Muscle of leg (tissue), 3 donors: ENCODE measurements at regions not wholly inside any gene's neighbourhood (a gene's known extent, or its start where the extent isn't known, plus 50 kb on each side); places are given as distances from the start of the nearest gene placed in this dataset.
"Not testable (repeated sequence)": the region's sequence is repeated elsewhere in the genome, so short reads cannot be mapped to it uniquely, and the experiment has no call there.

Source experiments
- DNase-seq: peaks from one replicate; pipeline ENCODE4 v3.0.0; 2013
- H3K27ac ChIP-seq: one replicate; pipeline ENCODE4 v1.5.1; 2013; ENCODE audit warnings: mild to moderate bottlenecking, low read length, control low read depth
- H3K27me3 ChIP-seq: one replicate; pipeline ENCODE4 v1.6.1; 2013; ENCODE audit warnings: low read length; ENCODE audit not compliant: control insufficient read depth, insufficient read depth
- H3K36me3 ChIP-seq: one replicate; pipeline ENCODE4 v1.6.1; 2013; ENCODE audit warnings: low read length; ENCODE audit not compliant: control insufficient read depth, insufficient read depth
- H3K4me1 ChIP-seq: one replicate; pipeline ENCODE4 v1.6.1; 2013; ENCODE audit warnings: low read length; ENCODE audit not compliant: control insufficient read depth, insufficient read depth
- H3K4me3 ChIP-seq: one replicate; pipeline ENCODE4 v1.5.1; 2013; ENCODE audit warnings: low read length, control low read depth
- H3K9me3 ChIP-seq: replicated peaks from 2 replicates; pipeline ENCODE4 v1.6.1; 2013; ENCODE audit warnings: low read depth, low read length; ENCODE audit not compliant: control insufficient read depth
- WGBS: methylation state at CpG from one replicate; pipeline ENCODE4 v1.1.5; 2013; ENCODE audit warnings: missing lambda C conversion rate; ENCODE audit not compliant: insufficient coverage; 5-methylcytosine and 5-hydroxymethylcytosine counted together

DNA sequence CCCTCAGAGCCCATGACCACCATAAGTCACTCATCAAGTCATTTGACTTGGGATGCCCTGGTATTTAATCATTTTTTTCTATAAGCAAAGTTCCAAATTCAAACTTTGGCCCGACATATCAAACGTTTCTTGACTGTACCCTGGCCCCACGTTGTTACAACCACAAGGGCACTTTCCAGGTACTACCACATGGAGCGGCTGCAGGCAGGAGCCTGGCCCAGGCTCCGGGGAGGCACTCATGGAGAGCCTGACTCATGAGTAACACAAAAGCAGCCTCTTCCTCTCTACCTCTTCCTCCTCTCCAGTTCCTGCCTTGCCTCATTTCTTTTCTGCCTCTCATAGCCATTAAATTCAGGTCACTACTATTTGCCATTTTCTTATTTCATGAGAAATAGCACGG lies 87.2 kb downstream of the CDRT15L2 start:
- H3K27ac ChIP-seq, H3K4me3 ChIP-seq, DNase-seq, H3K4me1 ChIP-seq, H3K27me3 ChIP-seq, H3K36me3 ChIP-seq, H3K9me3 ChIP-seq: not testable (repeated sequence)
- no CpG with 5 or more reads among the region's 6 CpGs for WGBS

- not testable (repeated sequence) for H3K36me3 ChIP-seq, H3K27ac ChIP-seq, H3K27me3 ChIP-seq, H3K9me3 ChIP-seq, H3K4me3 ChIP-seq, H3K4me1 ChIP-seq, DNase-seq
- WGBS, result no CpG with 5 or more reads among the region's 2 CpGs
Observed at GRCh38 chr17:20667712-20668111, 88.2 kb downstream of the CDRT15L2 start.

DNA sequence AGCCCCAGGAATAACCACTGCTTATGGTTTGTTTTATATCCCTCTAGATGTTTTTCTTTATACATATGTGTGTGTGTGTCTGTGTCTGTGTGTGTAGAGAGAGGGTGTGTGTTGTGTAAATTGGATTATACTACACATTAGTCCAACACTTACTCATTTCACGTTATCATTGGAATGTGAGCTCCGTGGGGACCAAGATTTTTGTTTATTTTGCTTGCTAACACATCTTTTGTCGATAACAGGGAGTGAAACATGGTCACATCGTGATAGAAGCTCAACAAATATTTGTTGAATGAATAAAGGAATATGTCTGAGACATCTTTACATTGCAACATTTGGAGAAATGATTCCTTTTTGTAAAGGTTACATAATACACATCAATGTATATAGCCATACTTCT lies 88.8 kb downstream of the CDRT15L2 start:
- not testable (repeated sequence) for DNase-seq, H3K4me1 ChIP-seq, H3K36me3 ChIP-seq, H3K27me3 ChIP-seq, H3K4me3 ChIP-seq, H3K27ac ChIP-seq, H3K9me3 ChIP-seq
- no CpG with 5 or more reads among the region's 4 CpGs for WGBS

DNA sequence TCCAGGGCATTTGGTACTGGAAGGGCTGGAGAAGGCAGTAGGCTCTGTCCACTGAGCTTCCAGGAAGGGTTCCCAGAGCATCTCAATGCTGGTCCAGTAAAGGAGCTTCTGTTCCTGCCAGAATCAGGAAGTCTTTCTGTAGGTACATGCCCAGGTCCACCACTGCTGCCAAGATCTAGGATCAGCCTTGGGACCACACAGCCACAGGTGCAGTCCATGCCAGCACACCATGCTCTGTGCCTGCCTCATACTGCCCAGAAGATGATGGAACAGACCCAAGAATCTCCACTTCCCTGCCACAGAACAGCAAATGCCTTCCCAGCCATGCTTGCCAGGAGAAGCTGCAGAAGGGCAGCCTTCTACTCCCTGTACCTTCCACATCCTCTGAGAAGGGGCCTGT lies 89.3 kb downstream of the CDRT15L2 start:
- not testable (repeated sequence) for H3K9me3 ChIP-seq, H3K4me3 ChIP-seq, H3K36me3 ChIP-seq, H3K27me3 ChIP-seq, DNase-seq, H3K27ac ChIP-seq, H3K4me1 ChIP-seq

GRCh38 chr17:20670506-20670905 lies 91.0 kb downstream of the CDRT15L2 start:
- DNase-seq, H3K9me3 ChIP-seq, H3K4me1 ChIP-seq, H3K36me3 ChIP-seq, H3K4me3 ChIP-seq, H3K27ac ChIP-seq, H3K27me3 ChIP-seq: not testable (repeated sequence)
- WGBS, result no CpG with 5 or more reads among the region's 3 CpGs

DNA sequence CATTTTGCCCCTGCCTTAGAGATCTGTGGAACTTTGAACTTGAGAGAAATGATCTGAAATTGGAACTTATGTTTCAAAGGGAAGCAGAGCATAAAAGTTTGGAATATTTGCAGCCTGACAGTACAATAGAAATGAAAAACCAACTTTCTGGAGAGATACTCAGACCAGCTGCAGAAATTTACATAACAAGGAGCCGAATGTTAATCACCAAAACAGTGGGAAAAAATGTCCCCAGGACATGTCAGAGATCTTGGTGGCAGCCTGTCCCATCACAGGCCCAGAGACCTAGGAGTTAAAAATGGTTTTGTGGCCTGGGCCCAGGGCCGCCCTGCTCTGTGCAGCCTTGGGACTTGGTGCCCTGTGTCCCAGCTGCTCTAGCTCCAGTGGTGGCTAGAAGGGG lies 94.8 kb downstream of the CDRT15L2 start:
- not testable (repeated sequence) for H3K36me3 ChIP-seq, DNase-seq, H3K4me1 ChIP-seq, H3K9me3 ChIP-seq, H3K4me3 ChIP-seq, H3K27ac ChIP-seq, H3K27me3 ChIP-seq
- no CpG with 5 or more reads among the region's 2 CpGs for WGBS

- WGBS, result no CpG with 5 or more reads among the region's 2 CpGs
Observed at GRCh38 chr17:20675707-20676106, 96.2 kb downstream of the CDRT15L2 start.

DNA sequence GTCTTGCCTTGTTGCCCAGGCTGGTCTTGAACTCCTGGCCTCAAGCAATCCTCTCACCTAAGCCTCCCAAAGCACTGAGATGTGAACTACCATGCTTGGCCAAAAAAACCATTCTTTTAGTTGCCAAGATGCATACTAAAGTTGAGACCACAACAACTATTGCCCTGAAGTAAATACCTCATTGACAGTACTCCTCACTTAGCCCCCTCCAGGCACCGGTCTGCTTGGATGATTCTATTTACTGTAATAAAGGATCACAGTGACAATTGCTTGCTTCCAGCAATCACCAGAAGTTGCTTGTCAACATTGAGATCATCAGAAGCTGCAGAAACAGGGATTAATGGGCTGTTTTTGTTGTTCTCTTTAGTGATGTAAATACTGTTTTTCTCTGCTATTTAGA lies 97.1 kb downstream of the CDRT15L2 start:
- not testable (repeated sequence) for H3K36me3 ChIP-seq, H3K9me3 ChIP-seq, H3K27me3 ChIP-seq, H3K4me1 ChIP-seq, H3K27ac ChIP-seq, DNase-seq, H3K4me3 ChIP-seq
- WGBS, result no CpG with 5 or more reads among the region's 1 CpG

More at GRCh38 chr17:20675707-20676106, 96.2 kb downstream of the CDRT15L2 start:
- not testable (repeated sequence) for H3K9me3 ChIP-seq, H3K4me1 ChIP-seq, H3K27ac ChIP-seq, DNase-seq, H3K27me3 ChIP-seq, H3K4me3 ChIP-seq, H3K36me3 ChIP-seq

- not testable (repeated sequence) for DNase-seq, H3K9me3 ChIP-seq, H3K4me3 ChIP-seq, H3K27me3 ChIP-seq, H3K4me1 ChIP-seq, H3K27ac ChIP-seq, H3K36me3 ChIP-seq
- no CpG with 5 or more reads among the region's 8 CpGs for WGBS
Observed at GRCh38 chr17:20677469-20677868, 97.9 kb downstream of the CDRT15L2 start.

DNA sequence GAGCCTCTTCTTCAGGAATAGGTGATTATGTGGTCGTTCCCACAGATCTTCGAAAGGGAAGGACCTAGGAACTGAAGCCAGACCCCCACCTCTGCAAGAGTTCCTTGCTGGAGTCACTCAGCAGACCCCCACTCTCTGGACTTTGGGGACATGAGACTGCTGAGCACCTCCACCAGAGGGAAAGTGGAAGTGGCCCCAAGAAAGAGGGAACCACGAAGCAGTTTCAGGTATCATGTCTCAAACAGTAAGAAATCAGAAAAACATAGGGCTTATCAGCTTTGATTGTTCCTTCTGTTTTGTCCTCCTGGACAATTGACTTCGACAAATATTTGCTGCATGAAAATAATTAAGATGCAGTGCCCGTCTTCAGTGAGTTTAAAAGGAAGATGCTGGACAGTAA lies 98.9 kb downstream of the CDRT15L2 start:
- not testable (repeated sequence) for DNase-seq, H3K9me3 ChIP-seq, H3K27ac ChIP-seq, H3K4me3 ChIP-seq, H3K36me3 ChIP-seq, H3K4me1 ChIP-seq, H3K27me3 ChIP-seq
- 100% methylated on average over 1 of the region's 5 CpGs for WGBS

- not testable (repeated sequence) for H3K4me3 ChIP-seq, H3K36me3 ChIP-seq, H3K27me3 ChIP-seq, H3K27ac ChIP-seq, H3K9me3 ChIP-seq, H3K4me1 ChIP-seq, DNase-seq
- WGBS, result 60% methylated on average over 1 of the region's 8 CpGs
Observed at GRCh38 chr17:20681746-20682722, 102.5 kb downstream of the CDRT15L2 start.
